Peyer's patch (tissue), 4 donors: ENCODE measurements at regions not wholly inside any gene's neighbourhood (a gene's known extent, or its start where the extent isn't known, plus 50 kb on each side); places are given as distances from the start of the nearest gene placed in this dataset.

Source experiments
- CTCF ChIP-seq, 6 experiments: fragments of 450-650 bp in 4 of 6; fragments of 200-600 bp in 2 of 6; sonication (generic) in 1 of 6; IDR thresholded peaks; one replicate each; pipeline ENCODE4 v1.5.1; 2017 to 2019; ENCODE audit warnings: antibody characterized with exemption in 6 of 6, mild to moderate bottlenecking in 3 of 6, moderate library complexity in 1 of 6
- POLR2A ChIP-seq, 2 donors: fragments of 450-650 bp; IDR thresholded peaks; one replicate each; pipeline ENCODE4 v1.5.1; 2017; ENCODE audit warnings: antibody characterized with exemption in 2 of 2, mild to moderate bottlenecking in 2 of 2, moderate library complexity in 2 of 2

GRCh38 chr2:217150236-217150635 lies 290.4 kb upstream of the TNP1 start:
- TF ChIP-seq CTCF (IDR thresholded peaks at IDR 0.05) = no peak
- TF ChIP-seq POLR2A (IDR thresholded peaks at IDR 0.05) = no peak
